Psoas muscle (tissue), 7 donors: ENCODE measurements at regions not wholly inside any gene's neighbourhood (a gene's known extent, or its start where the extent isn't known, plus 50 kb on each side); places are given as distances from the start of the nearest gene placed in this dataset.

ENCODE experiments used
- ATAC-seq, 4 donors: fragments of 200-7000 bp; cut with Tn5 transposase; one replicate each; pipeline ENCODE4 v1.9.1; 2020; ENCODE audit warnings: moderate library complexity in 3 of 4, mild to moderate bottlenecking in 2 of 4
- DNase-seq, 2 donors: peaks; one replicate each; pipeline ENCODE4 v3.0.0-alpha.2; 2020
- H3K27ac ChIP-seq: fragments of 200-600 bp; one replicate; pipeline ENCODE4 v1.8.0; 2022
- H3K27me3 ChIP-seq, 3 donors: fragments of 200-600 bp in 1 of 3; one replicate each; pipeline versions ENCODE4 v1.6.1 to v1.8.0; 2013 to 2022; ENCODE audit warnings: low read length in 2 of 3, mild to moderate bottlenecking in 2 of 3, moderate library complexity in 1 of 3; ENCODE audit not compliant: insufficient read depth in 3 of 3
- H3K36me3 ChIP-seq, 2 donors: fragments of 200-600 bp in 1 of 2; one replicate each; pipeline versions ENCODE4 v1.6.1 to v1.8.0; 2013 to 2022; ENCODE audit warnings: low read depth in 1 of 2, mild to moderate bottlenecking in 1 of 2, moderate library complexity in 1 of 2; ENCODE audit not compliant: insufficient read depth in 1 of 2
- H3K4me1 ChIP-seq: fragments of 200-600 bp; one replicate; pipeline ENCODE4 v1.8.0; 2022
- H3K4me3 ChIP-seq: fragments of 200-600 bp; one replicate; pipeline ENCODE4 v1.8.0; 2022; ENCODE audit warnings: mild to moderate bottlenecking
- H3K9me3 ChIP-seq: fragments of 200-600 bp; one replicate; pipeline ENCODE4 v1.8.0; 2022
- CTCF ChIP-seq: fragments of 200-600 bp; IDR thresholded peaks from one replicate; pipeline ENCODE4 v1.8.0; 2022; ENCODE audit warnings: antibody characterized with exemption
- WGBS, 3 donors: extraction: QIAGEN DNeasy Blood & Tissue Kit; methylation state at CpG; one replicate each; pipeline versions ENCODE4 v1.1.6 to v1.1.7; 2013; 5-methylcytosine and 5-hydroxymethylcytosine counted together
- intact Hi-C, 2 donors: fragments of 100-400 bp; cut with DNase I; formaldehyde crosslinking; loops; one replicate each; pipeline versions ENCODE4 v1.11.0 to v1.14.2; 2022
- donor health status: healthy with polysubstance abuse.
- donor health status: DM: no; HTN: no; CAD: no; lungs with moderate emphysema.
- donor health status: Bipolar disorder and iron deficiency.
- donor health status: healthy.
- donor health status: DM: yes; HTN: yes; CAD: no.
- donor health status: DM: no; HTN: no; CAD: no.
- donor health status: DM: yes; HTN: yes; CAD: no.

GRCh38 chr2:203626952-203627681 lies 79.3 kb upstream of the CD28 start:
- Histone ChIP-seq H3K27me3 (no peaks in the 10 kb centered on the region), H3K36me3 (no peaks in the 10 kb centered on the region), H3K9me3 (no peaks in the 10 kb centered on the region), H3K27ac (no peak overlapping the region), H3K4me1 (no peaks in the 10 kb centered on the region), H3K4me3 (no peak overlapping the region)
- intact Hi-C loops: no loop called here
- 24 to 43% (median 24%) methylated on average over 2 of the region's 2 CpGs for WGBS, 3 donors
- ATAC-seq (no peak), DNase-seq (no peak)
- TF ChIP-seq CTCF: no peak

- H3K4me3 ChIP-seq: no peak overlapping the region
- H3K27me3 ChIP-seq: no peaks in the 10 kb centered on the region
- no peaks in the 10 kb centered on the region for H3K4me1 ChIP-seq
- WGBS, 3 donors: 95 to 97% (median 95%) methylated on average over 2 of the region's 2 CpGs
- TF ChIP-seq CTCF: no peak
- H3K9me3 ChIP-seq: no peaks in the 10 kb centered on the region
- no peaks in the 10 kb centered on the region for H3K36me3 ChIP-seq
- intact Hi-C loops: no loop called here
- no peak for DNase-seq
- ATAC-seq: no peak
- H3K27ac ChIP-seq: no peak overlapping the region
Observed at GRCh38 chr2:203629699-203630098, 76.7 kb upstream of the CD28 start.

- ATAC-seq (no peak), DNase-seq (no peak)
- 87 to 91% (median 88%) methylated on average over 8 of the region's 8 CpGs for WGBS, 3 donors
- no peaks in the 10 kb centered on the region for H3K27me3 ChIP-seq
- no peak overlapping the region for H3K4me3 ChIP-seq
- H3K9me3 ChIP-seq: no peaks in the 10 kb centered on the region
- H3K27ac ChIP-seq: no peak overlapping the region
- H3K36me3 ChIP-seq: no peaks in the 10 kb centered on the region
- intact Hi-C loops: no loop called here
- no peak for TF ChIP-seq CTCF
- H3K4me1 ChIP-seq: no peaks in the 10 kb centered on the region
Observed at GRCh38 chr2:203631068-203631757, 75.2 kb upstream of the CD28 start.

GRCh38 chr2:203636588-203637470 lies 69.6 kb upstream of the CD28 start:
- no peak for TF ChIP-seq CTCF
- no peak for DNase-seq
- H3K4me1 ChIP-seq: peaks cover 16% of the 10 kb centered on the region
- 12 to 18% (median 15%) methylated on average over 3 of the region's 3 CpGs for WGBS, 3 donors
- intact Hi-C loops: loop anchor here in 1 of 2 donors (5.0 kb wide), 1 partner anchor 105 kb away; no protein-coding TSS in a partner anchor
- no peaks in the 10 kb centered on the region for H3K36me3 ChIP-seq
- peak overlapping the region; percentile 47 for H3K27ac ChIP-seq
- ATAC-seq: peak; percentile 81 to 99 (median 90)
- no peak overlapping the region for H3K4me3 ChIP-seq
- no peaks in the 10 kb centered on the region for H3K9me3 ChIP-seq
- H3K27me3 ChIP-seq: no peaks in the 10 kb centered on the region
